ENCODE measurements at regions not wholly inside any gene's neighbourhood (a gene's known extent, or its start where the extent isn't known, plus 50 kb on each side); places are given as distances from the start of the nearest gene placed in this dataset.

- H3K4me3 ChIP-seq (ENCODE audit: low read depth, low read length): no peak overlapping the region
- TF ChIP-seq CTCF (IDR thresholded peaks at IDR 0.05; ENCODE audit: insufficient read depth, low read length, severe bottlenecking): no peak
- H3K27me3 ChIP-seq (ENCODE audit: control insufficient read depth, insufficient read depth, low read length): no peaks in the 10 kb centered on the region
- no peaks in the 10 kb centered on the region for H3K36me3 ChIP-seq (ENCODE audit: control insufficient read depth, insufficient read depth, low read length)
- FAIRE-seq: no peak
- no peak for DNase-seq (ENCODE audit: low read depth)
Measured at GRCh38 chr1:90572446-90572845, 144.7 kb downstream of the BARHL2 start.

GRCh38 chr1:90568436-90568835, 148.7 kb downstream of the BARHL2 start:
- Histone ChIP-seq H3K36me3 (ENCODE audit: control insufficient read depth, insufficient read depth, low read length) (no peaks in the 10 kb centered on the region), H3K4me3 (ENCODE audit: low read depth, low read length) (no peak overlapping the region), H3K27me3 (ENCODE audit: control insufficient read depth, insufficient read depth, low read length) (no peaks in the 10 kb centered on the region)
- no peak for TF ChIP-seq CTCF (IDR thresholded peaks at IDR 0.05; ENCODE audit: insufficient read depth, low read length, severe bottlenecking)
- DNase-seq (ENCODE audit: low read depth) (no peak), FAIRE-seq (no peak)

GRCh38 chr1:90564164-90564563, 152.9 kb downstream of the BARHL2 start:
- Histone ChIP-seq H3K27me3 (ENCODE audit: control insufficient read depth, insufficient read depth, low read length) (no peaks in the 10 kb centered on the region), H3K36me3 (ENCODE audit: control insufficient read depth, insufficient read depth, low read length) (no peaks in the 10 kb centered on the region), H3K4me3 (ENCODE audit: low read depth, low read length) (no peak overlapping the region)
- no peak for DNase-seq (ENCODE audit: low read depth)
- no peak for FAIRE-seq
- TF ChIP-seq CTCF (IDR thresholded peaks at IDR 0.05; ENCODE audit: insufficient read depth, low read length, severe bottlenecking): no peak

GRCh38 chr1:90562892-90563291, 154.2 kb downstream of the BARHL2 start:
- H3K4me3 ChIP-seq (ENCODE audit: low read depth, low read length): no peak overlapping the region
- H3K36me3 ChIP-seq (ENCODE audit: control insufficient read depth, insufficient read depth, low read length): no peaks in the 10 kb centered on the region
- H3K27me3 ChIP-seq (ENCODE audit: control insufficient read depth, insufficient read depth, low read length): no peaks in the 10 kb centered on the region
- no peak for DNase-seq (ENCODE audit: low read depth)
- TF ChIP-seq CTCF (IDR thresholded peaks at IDR 0.05; ENCODE audit: insufficient read depth, low read length, severe bottlenecking): no peak
- no peak for FAIRE-seq

GRCh38 chr1:90561911-90562310, 155.2 kb downstream of the BARHL2 start:
- FAIRE-seq (no peak), DNase-seq (ENCODE audit: low read depth) (no peak)
- no peak overlapping the region for H3K4me3 ChIP-seq (ENCODE audit: low read depth, low read length)
- no peaks in the 10 kb centered on the region for H3K36me3 ChIP-seq (ENCODE audit: control insufficient read depth, insufficient read depth, low read length)
- no peaks in the 10 kb centered on the region for H3K27me3 ChIP-seq (ENCODE audit: control insufficient read depth, insufficient read depth, low read length)
- TF ChIP-seq CTCF (IDR thresholded peaks at IDR 0.05; ENCODE audit: insufficient read depth, low read length, severe bottlenecking): no peak

GRCh38 chr1:90561103-90561783, 155.9 kb downstream of the BARHL2 start:
- no peak for DNase-seq (ENCODE audit: low read depth)
- TF ChIP-seq CTCF (IDR thresholded peaks at IDR 0.05; ENCODE audit: insufficient read depth, low read length, severe bottlenecking): no peak
- no peak overlapping the region for H3K4me3 ChIP-seq (ENCODE audit: low read depth, low read length)
- no peaks in the 10 kb centered on the region for H3K36me3 ChIP-seq (ENCODE audit: control insufficient read depth, insufficient read depth, low read length)
- no peak for FAIRE-seq
- H3K27me3 ChIP-seq (ENCODE audit: control insufficient read depth, insufficient read depth, low read length): no peaks in the 10 kb centered on the region
